NCI-H128 (cell line): ENCODE measurements at regions not wholly inside any gene's neighbourhood (a gene's known extent, or its start where the extent isn't known, plus 50 kb on each side); places are given as distances from the start of the nearest gene placed in this dataset.

Source experiments
- DNase-seq: peaks from one replicate; lab custom pipeline; 2025; ENCODE audit not compliant: unreplicated experiment; lab: John Stamatoyannopoulos, UW

GRCh38 chrX:10893976-10894375, 217.2 kb upstream of the HCCS start:
- no peak for DNase-seq

- DNase-seq, result no peak
Measured at GRCh38 chrX:10897768-10898167, 213.4 kb upstream of the HCCS start.

GRCh38 chrX:10900585-10901289, 210.4 kb upstream of the HCCS start:
- DNase-seq, result no peak

DNA sequence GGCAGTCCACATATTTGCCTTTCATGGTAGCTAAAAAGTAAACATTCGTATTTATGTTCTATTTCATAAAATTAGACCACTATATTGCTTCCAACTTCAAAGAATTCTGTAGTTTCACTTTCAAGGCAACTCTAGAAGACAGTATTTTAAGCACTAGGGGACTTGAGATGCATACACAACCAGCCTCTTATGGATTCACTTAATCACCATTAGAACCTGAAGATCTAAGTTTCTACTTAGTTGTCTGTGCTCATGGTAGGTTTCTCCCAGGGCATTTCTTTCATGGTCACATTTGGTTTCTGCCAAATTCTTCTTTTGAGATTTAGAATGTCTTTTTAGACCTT, 209.9 kb upstream of the HCCS start:
- no peak for DNase-seq

DNA sequence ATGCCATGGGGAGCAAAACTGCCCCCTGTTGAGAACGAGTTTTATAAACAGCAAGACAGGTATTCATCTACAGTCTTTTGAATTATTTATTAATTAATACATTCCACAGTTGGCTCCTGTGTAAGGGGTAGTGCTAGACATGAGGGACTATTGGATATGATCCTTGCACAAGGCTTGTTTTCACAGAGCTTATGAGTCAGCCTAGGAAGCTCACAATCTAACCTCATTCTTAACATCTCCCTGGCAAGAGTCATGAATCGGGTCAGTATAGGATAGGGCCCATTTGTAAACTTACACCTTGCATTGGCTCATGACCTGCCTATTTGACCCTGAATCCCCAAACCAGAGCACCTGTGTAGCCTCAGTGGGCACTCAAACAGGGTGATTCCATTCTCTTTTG, 209.1 kb upstream of the HCCS start:
- DNase-seq, result no peak

DNA sequence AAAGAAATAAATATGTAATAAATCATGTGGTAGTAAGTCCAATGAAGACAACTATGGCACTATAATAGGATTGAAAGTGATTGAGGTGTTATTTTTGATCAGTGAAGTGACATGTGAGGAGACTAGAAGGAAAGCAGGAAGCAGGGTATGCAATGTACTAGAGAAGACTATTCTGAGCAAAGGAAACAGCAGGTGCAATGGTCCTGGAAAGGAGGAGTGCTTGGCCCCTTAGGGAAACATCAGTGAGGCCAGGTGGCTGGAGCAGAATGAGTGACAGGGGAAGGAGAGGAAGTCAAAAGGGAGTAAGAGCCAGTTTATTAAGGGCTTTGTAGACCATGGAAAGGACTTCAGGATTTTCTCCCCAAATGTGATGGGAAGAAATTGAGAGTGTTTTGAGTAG, 207.6 kb upstream of the HCCS start:
- DNase-seq, result no peak

GRCh38 chrX:10904220-10904619, 206.9 kb upstream of the HCCS start:
- no peak for DNase-seq

DNA sequence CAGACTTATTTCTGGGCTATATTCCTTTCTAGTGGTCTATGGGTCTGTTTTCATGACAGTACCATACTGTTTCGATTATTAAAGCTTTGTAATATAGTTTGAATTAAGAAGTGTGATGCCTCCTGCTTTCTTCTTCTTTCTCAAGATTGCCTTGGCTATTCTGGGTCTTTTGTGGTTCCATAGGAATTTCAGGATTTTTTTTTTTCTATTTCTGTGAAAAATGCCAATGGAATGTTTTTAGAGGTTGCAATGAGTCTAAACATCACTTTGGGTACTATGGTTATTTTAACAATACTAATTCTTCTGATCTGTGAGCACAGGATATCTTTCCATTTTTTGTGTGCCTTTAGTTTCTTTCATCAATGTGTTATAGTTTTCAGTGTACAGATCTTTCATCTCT, 204.3 kb upstream of the HCCS start:
- DNase-seq, result no peak

DNA sequence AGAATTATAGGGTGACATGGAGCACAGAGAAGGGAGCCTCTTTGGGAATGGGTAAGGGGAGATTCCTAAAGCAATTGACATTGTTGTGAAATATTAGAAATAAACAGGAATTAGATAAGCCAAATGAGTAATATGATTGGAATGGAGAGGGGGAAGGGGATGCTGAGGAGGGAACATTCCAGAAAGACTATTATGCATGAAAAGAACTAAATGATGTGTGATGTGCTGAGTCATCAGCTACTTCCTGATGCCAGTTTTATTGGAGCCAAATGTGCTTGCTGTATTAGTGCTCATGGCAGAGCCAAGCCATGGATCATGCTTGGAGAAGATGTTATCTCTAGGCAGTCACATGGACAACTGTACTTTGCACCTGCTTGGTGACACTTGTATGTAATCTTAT, 189.0 kb upstream of the HCCS start:
- no peak for DNase-seq

- no peak for DNase-seq
Measured at GRCh38 chrX:10922835-10923234, 188.3 kb upstream of the HCCS start.

DNA sequence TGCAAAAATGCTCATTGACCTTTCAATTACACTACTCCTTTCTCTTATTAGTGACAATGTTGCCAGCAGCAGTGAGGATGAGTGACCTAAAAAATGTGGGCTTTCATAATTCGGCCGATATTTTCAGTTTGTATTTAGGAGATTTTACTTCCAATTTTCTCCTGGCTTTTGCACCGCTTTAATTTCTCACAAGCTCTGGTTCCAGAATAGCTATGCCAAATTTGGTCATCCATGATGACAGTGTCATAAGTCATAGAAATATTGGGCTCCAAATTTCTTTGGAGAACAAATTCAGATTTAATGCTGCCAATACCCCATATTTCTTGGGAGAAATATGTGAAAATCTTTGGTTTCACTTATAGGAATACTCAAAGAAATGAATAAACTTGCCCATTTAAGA, 187.7 kb upstream of the HCCS start:
- DNase-seq, result no peak

- no peak for DNase-seq
Measured at GRCh38 chrX:10926404-10926803, 184.7 kb upstream of the HCCS start.

GRCh38 chrX:10926891-10927290, 184.2 kb upstream of the HCCS start:
- DNase-seq, result no peak

- DNase-seq, result no peak
Measured at GRCh38 chrX:10929747-10930146, 181.4 kb upstream of the HCCS start.

- no peak for DNase-seq
Measured at GRCh38 chrX:10930151-10930550, 181.0 kb upstream of the HCCS start.

GRCh38 chrX:10931976-10932375, 179.2 kb upstream of the HCCS start:
- no peak for DNase-seq

- DNase-seq, result no peak
Measured at GRCh38 chrX:10932842-10933440, 178.2 kb upstream of the HCCS start.

DNA sequence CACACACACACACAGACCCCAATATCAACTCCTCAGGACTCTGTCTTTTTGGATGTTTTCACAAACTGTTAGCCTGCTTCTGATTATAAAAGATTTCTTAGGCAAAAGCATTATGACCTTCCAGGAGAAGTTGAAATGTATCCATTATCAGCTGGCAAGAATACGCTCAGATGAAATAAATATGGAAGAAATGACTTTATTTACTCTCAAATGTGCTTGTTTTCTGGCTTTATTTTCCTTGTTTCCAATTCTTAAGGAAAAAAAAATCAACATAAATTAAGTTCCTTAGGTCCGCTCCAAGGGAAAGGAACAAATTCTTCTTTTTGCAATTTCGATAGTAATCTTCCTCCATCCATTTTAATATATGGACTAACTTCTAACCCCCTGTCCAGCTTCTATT, 175.6 kb upstream of the HCCS start:
- DNase-seq, result no peak

GRCh38 chrX:10936976-10937375, 174.2 kb upstream of the HCCS start:
- DNase-seq, result no peak

DNA sequence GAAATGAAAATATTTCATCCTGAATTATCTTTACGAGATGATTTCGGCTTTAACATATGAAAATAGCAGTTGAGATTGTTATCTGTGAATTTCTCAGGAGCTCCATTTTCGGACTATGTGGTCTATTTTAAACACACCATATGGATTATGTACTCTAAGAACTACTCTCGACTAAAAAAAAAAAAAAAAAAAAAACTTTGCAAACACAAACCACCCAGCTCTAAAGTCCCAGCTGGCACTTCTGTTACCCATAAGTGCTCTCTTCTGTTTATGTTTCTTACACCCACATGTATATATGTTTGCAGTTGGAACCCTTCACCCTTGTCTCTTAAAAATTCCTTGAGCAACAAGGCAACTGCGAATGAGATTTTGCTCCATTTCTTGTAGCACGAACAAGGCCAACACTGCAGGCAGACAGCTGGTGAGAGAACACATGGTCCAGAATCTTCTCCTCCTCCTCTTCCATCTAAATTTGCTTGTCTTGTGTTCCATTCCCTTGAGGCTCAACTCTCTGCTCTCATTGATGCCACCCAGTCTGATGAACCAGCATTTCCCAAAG, 172.7 kb upstream of the HCCS start:
- no peak for DNase-seq

DNA sequence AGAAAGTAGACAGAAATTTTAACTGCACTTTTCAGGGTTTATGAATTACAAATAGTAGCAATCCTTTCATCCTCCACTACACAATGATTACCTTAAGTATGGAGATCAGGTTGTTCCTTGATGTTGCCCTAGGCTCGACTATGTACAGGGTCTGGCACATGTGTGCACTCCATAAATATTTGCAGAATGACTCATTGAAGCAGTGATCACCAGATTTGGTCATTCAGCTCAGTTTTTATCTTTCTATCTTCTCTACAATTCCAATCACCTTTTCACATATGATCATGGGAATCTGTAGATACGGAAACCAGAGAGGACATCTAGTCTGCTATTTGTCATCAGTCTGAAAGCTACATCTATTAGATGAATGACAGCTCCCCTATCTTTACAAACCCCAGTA, 171.7 kb upstream of the HCCS start:
- DNase-seq, result no peak

- DNase-seq, result no peak
Measured at GRCh38 chrX:10944136-10944885, 166.8 kb upstream of the HCCS start.
